Suppressor macrophage (primary cell): ENCODE measurements at regions not wholly inside any gene's neighbourhood (a gene's known extent, or its start where the extent isn't known, plus 50 kb on each side); places are given as distances from the start of the nearest gene placed in this dataset.
A peak's percentile ranks its signal among the peaks of the same experiment; 100 is the strongest.

Experiments
- DNase-seq, 4 experiments: peaks; one replicate each; pipeline ENCODE4 v3.0.0-alpha.2; 2020 to 2022

DNA sequence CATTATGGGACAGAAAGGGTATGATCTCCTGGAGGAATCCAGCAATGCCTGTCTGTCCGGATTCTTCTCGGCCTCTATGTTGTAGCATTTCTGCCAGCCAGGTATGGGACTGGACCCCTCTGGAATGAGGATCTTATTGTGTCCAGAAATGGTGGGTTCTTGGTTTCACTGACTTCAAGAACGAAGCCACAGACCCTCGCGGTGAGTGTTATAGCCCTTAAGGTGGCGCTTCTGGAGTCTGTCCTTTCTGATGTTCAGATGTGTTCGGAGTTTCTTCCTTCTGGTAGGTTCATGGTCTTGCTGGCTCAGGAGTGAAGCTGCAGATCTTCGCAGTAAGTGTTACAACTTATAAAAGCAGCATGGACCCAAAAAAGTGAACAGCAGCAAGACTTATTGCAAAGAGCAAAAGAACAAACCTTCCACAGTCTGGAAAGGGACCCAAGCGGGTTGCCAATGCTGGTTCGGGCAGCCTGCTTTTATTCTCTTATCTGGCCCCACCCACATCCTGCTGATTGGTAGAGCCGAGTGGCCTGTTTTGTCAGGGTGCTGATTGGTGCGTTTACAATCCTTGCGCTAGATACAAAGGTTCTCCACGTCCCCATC, 62.3 kb upstream of the IER3 start:
- no peak for DNase-seq

DNA sequence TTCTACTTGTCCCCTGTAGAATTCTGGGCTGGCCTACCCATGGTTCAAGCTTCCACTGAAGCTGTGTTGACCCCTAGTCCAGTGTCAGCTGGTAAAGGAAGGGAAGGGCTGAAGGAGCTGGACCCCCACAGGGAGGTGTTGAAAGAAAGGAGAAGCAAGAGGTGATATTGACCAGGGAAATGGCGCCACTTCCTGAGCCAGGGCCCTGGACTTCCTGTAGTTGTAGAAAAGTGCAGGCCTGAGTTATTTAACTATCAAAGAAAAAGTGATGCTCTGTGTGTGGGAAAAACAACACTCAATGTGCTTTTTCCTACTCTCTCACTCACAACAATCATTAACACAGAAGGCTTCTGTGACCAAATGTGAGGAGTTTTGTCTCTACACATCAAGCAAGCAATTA, 60.0 kb upstream of the IER3 start:
- no peak for DNase-seq

DNA sequence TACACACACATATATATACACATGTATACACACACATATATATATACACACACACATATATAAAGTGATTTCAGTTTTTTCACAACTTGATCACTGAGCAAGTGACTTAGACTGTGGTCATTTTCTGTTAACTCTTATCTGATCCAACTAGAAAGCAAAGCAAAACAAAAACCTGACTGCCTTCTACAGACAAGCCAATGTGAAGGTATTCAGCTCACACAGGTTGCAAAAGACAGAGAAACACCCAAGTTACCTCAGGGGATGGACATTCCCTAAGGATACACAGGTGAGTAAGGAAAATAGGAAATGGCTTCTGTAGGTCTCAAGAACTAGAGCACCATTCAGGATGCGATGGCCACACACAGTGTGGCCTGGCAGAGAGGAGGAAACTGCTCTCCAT, 58.4 kb upstream of the IER3 start:
- no peak for DNase-seq

DNA sequence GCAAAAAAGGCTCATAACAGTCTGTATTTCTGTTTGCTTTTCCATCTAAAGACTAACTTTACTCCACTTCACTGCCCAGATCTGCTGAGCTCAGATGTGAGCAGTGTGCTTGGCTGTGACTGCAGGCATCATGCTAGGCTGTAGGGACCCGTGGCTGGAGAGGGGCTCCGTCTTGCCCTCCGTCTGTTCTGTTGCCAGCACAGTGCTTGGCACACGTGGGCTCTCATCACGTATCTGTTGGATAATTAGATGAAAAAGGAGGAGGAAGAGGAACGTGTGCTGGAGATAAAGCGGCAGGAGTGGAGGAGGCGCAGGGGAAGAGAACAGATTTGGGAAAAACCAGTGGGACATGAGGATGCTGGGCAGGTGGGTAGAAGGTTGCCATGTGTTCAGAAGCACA, 57.6 kb upstream of the IER3 start:
- DNase-seq, result no peak

DNA sequence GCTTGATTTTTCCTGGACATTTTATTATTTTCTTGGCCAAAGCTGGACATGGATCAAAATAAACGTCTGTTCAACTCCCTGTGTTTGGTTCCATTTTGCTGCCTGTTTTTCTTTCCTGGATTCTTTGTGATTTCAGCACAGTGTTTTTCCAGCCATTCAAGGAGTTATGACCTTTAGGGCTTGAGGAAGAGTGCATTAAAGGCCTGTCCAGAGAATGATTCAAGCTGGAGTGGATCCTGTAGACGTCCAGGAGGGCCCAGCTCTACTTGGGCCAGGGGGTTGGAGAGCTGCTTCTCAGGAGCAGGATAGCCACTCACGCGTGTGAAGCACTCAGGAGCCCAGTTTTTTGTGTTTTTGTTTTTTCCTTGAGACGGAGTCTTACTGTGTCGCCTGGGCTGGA, 56.5 kb upstream of the IER3 start:
- no peak for DNase-seq

DNA sequence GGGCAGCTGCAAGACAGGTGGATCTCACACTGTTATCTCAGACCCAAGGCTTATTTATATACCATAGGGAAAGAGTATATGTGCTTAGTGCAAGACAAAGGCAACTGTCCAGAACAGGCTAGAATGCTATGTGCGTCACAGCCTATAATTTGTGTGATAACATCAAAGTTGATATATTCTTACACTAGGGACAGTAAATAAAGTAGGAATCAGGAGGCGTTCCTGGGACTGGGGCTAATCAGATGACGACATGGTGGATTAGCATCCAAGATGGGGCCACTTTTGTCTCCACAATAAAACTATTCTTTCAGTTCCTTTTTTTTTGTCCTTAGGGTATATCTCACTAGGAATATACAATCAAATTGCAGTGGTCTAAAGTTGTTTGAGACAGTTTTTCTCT, 54.9 kb upstream of the IER3 start:
- DNase-seq, result no peak

DNA sequence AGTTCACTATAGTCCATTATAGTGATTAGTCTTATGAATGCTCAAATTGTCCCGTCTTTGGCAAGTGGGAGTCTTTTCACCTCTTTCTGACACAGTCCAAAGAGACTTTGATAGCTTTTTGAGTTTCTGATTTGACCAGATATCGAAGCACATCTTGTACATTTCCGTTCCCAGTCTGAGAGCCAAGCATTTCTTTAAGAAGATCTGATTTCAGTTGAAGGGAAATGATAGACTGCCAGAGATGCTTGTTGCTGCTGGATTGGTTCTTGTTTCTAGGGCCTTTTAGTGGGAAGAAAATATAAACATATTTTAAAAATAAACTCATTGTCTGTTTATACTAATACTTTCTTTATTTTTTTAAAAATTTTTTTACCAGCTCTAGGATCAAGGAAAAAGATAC, 54.1 kb upstream of the IER3 start:
- DNase-seq, result no peak

DNA sequence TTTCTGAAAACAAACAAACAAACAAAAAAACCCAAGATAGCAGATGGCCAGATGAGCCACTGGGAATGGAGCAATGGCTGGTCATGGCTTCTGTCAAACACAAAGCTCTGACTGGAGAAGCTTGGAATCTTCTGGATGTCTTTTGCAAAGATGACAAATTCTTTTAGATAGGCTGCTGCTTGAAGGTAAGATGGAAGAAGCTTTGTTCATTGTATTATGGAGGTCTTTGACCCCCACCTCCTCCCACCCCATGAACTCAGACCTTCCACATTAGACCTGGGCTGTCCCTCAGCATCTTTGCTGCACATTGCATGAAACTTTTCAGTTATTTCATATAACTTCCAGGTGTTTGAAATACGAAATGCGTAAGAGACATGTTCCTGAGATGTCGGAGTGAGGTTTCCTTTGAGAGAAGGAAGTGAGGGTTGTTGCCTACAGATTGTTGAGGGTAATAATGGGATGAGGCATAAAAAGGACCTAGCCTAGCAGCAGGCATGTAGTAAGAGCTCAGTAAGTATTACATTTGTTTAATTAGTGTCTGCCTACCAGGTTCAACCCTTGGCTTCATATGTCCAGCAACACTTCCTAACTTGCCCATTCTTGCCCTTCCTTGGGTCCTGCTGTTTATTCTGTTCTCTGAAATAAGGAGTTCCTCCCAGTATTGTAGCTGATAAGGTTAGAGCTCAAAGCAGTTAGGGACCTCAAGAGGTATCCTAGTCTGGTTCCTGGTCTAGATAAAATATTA, 51.4 kb upstream of the IER3 start:
- DNase-seq, result peak in 1 of 4 experiments; percentile 30
